OCI-LY3 (cell line): ENCODE measurements at regions not wholly inside any gene's neighbourhood (a gene's known extent, or its start where the extent isn't known, plus 50 kb on each side); places are given as distances from the start of the nearest gene placed in this dataset.

Source experiments
- CTCF ChIP-seq: fragments of 200-600, 300-600 bp; sonication (generic); IDR thresholded peaks from 2 replicates; pipeline ENCODE4 v1.5.1; 2014; ENCODE audit warnings: antibody characterized with exemption, low read length, low read depth
- EZH2phosphoT487 ChIP-seq: fragments of 200-600 bp; shearing (Covaris generic); IDR thresholded peaks from 2 replicates; pipeline ENCODE4 v1.6.1; 2018; ENCODE audit warnings: antibody characterized with exemption, mixed run types, low read depth

GRCh38 chr12:126897102-126897501 is 1369.9 kb upstream of the TMEM132C start:
- TF ChIP-seq CTCF, result no peak
- TF ChIP-seq EZH2phosphoT487, result no peak
